ENCODE measurements at regions not wholly inside any gene's neighbourhood (a gene's known extent, or its start where the extent isn't known, plus 50 kb on each side); places are given as distances from the start of the nearest gene placed in this dataset.
A peak's percentile ranks its signal among the peaks of the same experiment; 100 is the strongest.

GRCh38 chr10:36942616-36943015 is 182.8 kb upstream of the ANKRD30A start:
- Histone ChIP-seq H3K9me3 (ENCODE audit: insufficient read depth, low read length) (no peaks in the 10 kb centered on the region), H3K27ac (ENCODE audit: low read length) (no peak overlapping the region), H3K79me2 (ENCODE audit: low read length) (no peaks in the 10 kb centered on the region)

GRCh38 chr10:36903040-36903439 is 222.4 kb upstream of the ANKRD30A start:
- Histone ChIP-seq H4K20me1 (ENCODE audit: insufficient read depth, low read length) (no peaks in the 10 kb centered on the region), H3K4me3 (ENCODE audit: low read length) (no peak overlapping the region), H3K27ac (ENCODE audit: low read length) (no peak overlapping the region), H3K9me3 (ENCODE audit: insufficient read depth, low read length) (no peaks in the 10 kb centered on the region), H2AFZ (ENCODE audit: low read depth, low read length) (no peak overlapping the region), H3K4me1 (ENCODE audit: low read length) (no peaks in the 10 kb centered on the region), H3K9ac (ENCODE audit: low read length) (no peak overlapping the region), H3K36me3 (replicated peaks; ENCODE audit: low read depth, low read length) (no peaks in the 10 kb centered on the region), H3K4me2 (ENCODE audit: low read length) (no peak overlapping the region), H3K27me3 (ENCODE audit: low read depth, low read length) (no peaks in the 10 kb centered on the region), H3K79me2 (ENCODE audit: low read length) (no peaks in the 10 kb centered on the region)
- no peak for TF ChIP-seq EZH2phosphoT487 (IDR thresholded peaks at IDR 0.05; ENCODE audit: low read depth)
- no peak for TF ChIP-seq CTCF (IDR thresholded peaks at IDR 0.05; ENCODE audit: low read depth, low read length)

More at GRCh38 chr10:36942616-36943015, 182.8 kb upstream of the ANKRD30A start:
- no peak overlapping the region for H3K4me3 ChIP-seq (ENCODE audit: low read length)
- no peaks in the 10 kb centered on the region for H4K20me1 ChIP-seq (ENCODE audit: insufficient read depth, low read length)
- H3K9ac ChIP-seq (ENCODE audit: low read length) = no peak overlapping the region
- H3K36me3 ChIP-seq (replicated peaks; ENCODE audit: low read depth, low read length) = no peaks in the 10 kb centered on the region
- no peak overlapping the region for H2AFZ ChIP-seq (ENCODE audit: low read depth, low read length)
- no peaks in the 10 kb centered on the region for H3K4me1 ChIP-seq (ENCODE audit: low read length)
- H3K27me3 ChIP-seq (ENCODE audit: low read depth, low read length) = no peaks in the 10 kb centered on the region
- no peak overlapping the region for H3K4me2 ChIP-seq (ENCODE audit: low read length)
- TF ChIP-seq CTCF (IDR thresholded peaks at IDR 0.05; ENCODE audit: low read depth, low read length) (no peak), EZH2phosphoT487 (IDR thresholded peaks at IDR 0.05; ENCODE audit: low read depth) (no peak)

- no peaks in the 10 kb centered on the region for H3K9me3 ChIP-seq (ENCODE audit: insufficient read depth, low read length)
- no peaks in the 10 kb centered on the region for H3K27me3 ChIP-seq (ENCODE audit: low read depth, low read length)
- no peak overlapping the region for H3K27ac ChIP-seq (ENCODE audit: low read length)
- no peak overlapping the region for H3K4me3 ChIP-seq (ENCODE audit: low read length)
- no peak overlapping the region for H2AFZ ChIP-seq (ENCODE audit: low read depth, low read length)
- H4K20me1 ChIP-seq (ENCODE audit: insufficient read depth, low read length) = no peaks in the 10 kb centered on the region
- H3K9ac ChIP-seq (ENCODE audit: low read length) = no peak overlapping the region
- TF ChIP-seq EZH2phosphoT487 (IDR thresholded peaks at IDR 0.05; ENCODE audit: low read depth) (no peak), CTCF (IDR thresholded peaks at IDR 0.05; ENCODE audit: low read depth, low read length) (no peak)
- no peak overlapping the region for H3K4me2 ChIP-seq (ENCODE audit: low read length)
- H3K4me1 ChIP-seq (ENCODE audit: low read length) = no peaks in the 10 kb centered on the region
- no peaks in the 10 kb centered on the region for H3K79me2 ChIP-seq (ENCODE audit: low read length)
- H3K36me3 ChIP-seq (replicated peaks; ENCODE audit: low read depth, low read length) = no peaks in the 10 kb centered on the region
Observed at GRCh38 chr10:36899652-36900051, 225.7 kb upstream of the ANKRD30A start.

- no peak overlapping the region for H2AFZ ChIP-seq (ENCODE audit: low read depth, low read length)
- H3K27me3 ChIP-seq (ENCODE audit: low read depth, low read length) = no peaks in the 10 kb centered on the region
- peak overlapping the region; percentile 37 for H3K9ac ChIP-seq (ENCODE audit: low read length)
- H3K36me3 ChIP-seq (replicated peaks; ENCODE audit: low read depth, low read length) = no peaks in the 10 kb centered on the region
- peak overlapping the region; percentile 57; the same call in 1 of the 2 replicates for H3K27ac ChIP-seq (ENCODE audit: low read length)
- no peaks in the 10 kb centered on the region for H4K20me1 ChIP-seq (ENCODE audit: insufficient read depth, low read length)
- peaks cover 24% of the 10 kb centered on the region for H3K4me1 ChIP-seq (ENCODE audit: low read length)
- H3K4me2 ChIP-seq (ENCODE audit: low read length) = peak overlapping the region; percentile 74
- no peaks in the 10 kb centered on the region for H3K9me3 ChIP-seq (ENCODE audit: insufficient read depth, low read length)
- H3K4me3 ChIP-seq (ENCODE audit: low read length) = peak overlapping the region; percentile 54
- H3K79me2 ChIP-seq (ENCODE audit: low read length) = no peaks in the 10 kb centered on the region
- TF ChIP-seq EZH2phosphoT487 (IDR thresholded peaks at IDR 0.05; ENCODE audit: low read depth) = no peak
- TF ChIP-seq CTCF (IDR thresholded peaks at IDR 0.05; ENCODE audit: low read depth, low read length) = peak; percentile 74
Observed at GRCh38 chr10:36888925-36889573, 236.3 kb upstream of the ANKRD30A start.

All from OCI-LY3 (cell line).